ENCODE measurements at regions not wholly inside any gene's neighbourhood (a gene's known extent, or its start where the extent isn't known, plus 50 kb on each side); places are given as distances from the start of the nearest gene placed in this dataset.
A peak's percentile ranks its signal among the peaks of the same experiment; 100 is the strongest.

DNA sequence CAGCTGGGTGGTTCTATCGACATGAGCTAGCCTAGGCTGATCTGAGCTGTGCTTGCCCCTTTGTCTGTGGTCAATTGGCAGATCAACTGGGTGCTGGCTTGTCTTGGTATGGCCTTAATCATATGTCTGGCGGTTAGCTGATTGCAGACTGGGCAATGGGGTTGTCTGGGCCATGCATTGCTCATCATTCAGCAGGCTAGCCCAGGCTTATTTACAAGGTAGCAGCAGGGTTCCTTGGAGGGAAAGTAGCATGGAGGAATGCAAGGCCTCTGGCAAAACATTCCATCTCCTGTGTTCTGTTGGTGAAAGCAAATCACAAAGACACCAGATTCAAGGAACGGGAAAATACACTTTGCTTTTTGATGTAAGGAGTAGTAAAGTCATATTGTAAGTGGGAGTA, 84.0 kb upstream of the IVNS1ABP start:
- no peak for DNase-seq
- no peaks in the 10 kb centered on the region for H3K4me1 ChIP-seq
- no peak overlapping the region for H3K4me3 ChIP-seq
- TF ChIP-seq CTCF (IDR thresholded peaks at IDR 0.05; ENCODE audit: borderline replicate concordance), result no peak
- H3K27ac ChIP-seq (replicated peaks), result no peak overlapping the region
- H3K9me3 ChIP-seq (replicated peaks), result no peaks in the 10 kb centered on the region
- intact Hi-C loops (cut with micrococcal nuclease), result no loop called here
- H3K27me3 ChIP-seq (ENCODE audit: low read depth), result no peaks in the 10 kb centered on the region
- no peaks in the 10 kb centered on the region for H3K36me3 ChIP-seq

DNA sequence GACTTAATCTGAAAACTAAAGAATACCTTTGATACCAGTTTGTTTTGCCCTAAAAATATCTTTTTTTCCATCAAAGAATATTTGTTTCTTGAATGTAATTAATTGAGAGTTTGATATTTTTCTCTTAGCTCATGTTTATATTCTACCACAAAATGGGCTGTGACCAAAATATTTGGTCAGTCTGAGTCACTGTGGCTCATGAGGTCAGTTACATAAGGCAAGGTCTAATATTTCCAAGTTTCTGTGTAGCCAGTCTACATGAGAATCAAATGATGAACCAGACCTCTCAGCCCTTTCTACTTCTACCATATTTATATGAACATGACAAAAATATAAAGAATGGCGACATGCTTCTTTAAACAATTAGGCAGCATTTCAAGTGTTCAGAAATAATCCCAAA, 83.0 kb upstream of the IVNS1ABP start:
- no peaks in the 10 kb centered on the region for H3K36me3 ChIP-seq
- no peaks in the 10 kb centered on the region for H3K9me3 ChIP-seq (replicated peaks)
- intact Hi-C loops (cut with micrococcal nuclease), result no loop called here
- no peaks in the 10 kb centered on the region for H3K4me1 ChIP-seq
- no peak for DNase-seq
- no peak overlapping the region for H3K4me3 ChIP-seq
- H3K27me3 ChIP-seq (ENCODE audit: low read depth), result no peaks in the 10 kb centered on the region
- no peak for TF ChIP-seq CTCF (IDR thresholded peaks at IDR 0.05; ENCODE audit: borderline replicate concordance)
- H3K27ac ChIP-seq (replicated peaks), result peak overlapping the region; percentile 34

- no peak for TF ChIP-seq CTCF (IDR thresholded peaks at IDR 0.05; ENCODE audit: borderline replicate concordance)
- H3K9me3 ChIP-seq (replicated peaks), result no peaks in the 10 kb centered on the region
- intact Hi-C loops (cut with micrococcal nuclease), result no loop called here
Observed at GRCh38 chr1:185398599-185398998, 81.6 kb upstream of the IVNS1ABP start.

DNA sequence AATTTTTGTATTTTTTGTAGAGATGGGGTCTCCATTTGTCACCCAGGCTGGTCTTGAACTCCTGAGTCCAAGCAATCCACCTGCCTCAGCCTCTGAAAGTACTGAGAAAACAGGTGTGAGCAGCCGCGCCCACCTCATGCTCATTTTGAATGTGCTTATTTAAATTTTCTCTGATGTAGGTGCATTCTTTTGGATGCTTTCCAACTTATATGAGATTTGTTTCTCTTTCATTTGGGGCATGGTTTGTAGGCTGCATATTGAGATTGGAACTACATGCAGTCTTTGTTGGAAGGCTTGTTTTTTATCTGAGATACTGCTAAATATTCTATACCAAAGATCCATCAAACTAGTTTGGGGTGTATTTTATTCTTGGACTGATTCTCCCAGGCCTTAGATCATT, 81.0 kb upstream of the IVNS1ABP start:
- no peak for TF ChIP-seq CTCF (IDR thresholded peaks at IDR 0.05; ENCODE audit: borderline replicate concordance)
- intact Hi-C loops (cut with micrococcal nuclease), result no loop called here
- no peak for DNase-seq

More at GRCh38 chr1:185398599-185398998, 81.6 kb upstream of the IVNS1ABP start:
- H3K27ac ChIP-seq (replicated peaks), result no peak overlapping the region
- no peaks in the 10 kb centered on the region for H3K27me3 ChIP-seq (ENCODE audit: low read depth)
- no peak for DNase-seq
- H3K36me3 ChIP-seq, result no peaks in the 10 kb centered on the region
- H3K4me1 ChIP-seq, result no peaks in the 10 kb centered on the region
- no peak overlapping the region for H3K4me3 ChIP-seq

DNA sequence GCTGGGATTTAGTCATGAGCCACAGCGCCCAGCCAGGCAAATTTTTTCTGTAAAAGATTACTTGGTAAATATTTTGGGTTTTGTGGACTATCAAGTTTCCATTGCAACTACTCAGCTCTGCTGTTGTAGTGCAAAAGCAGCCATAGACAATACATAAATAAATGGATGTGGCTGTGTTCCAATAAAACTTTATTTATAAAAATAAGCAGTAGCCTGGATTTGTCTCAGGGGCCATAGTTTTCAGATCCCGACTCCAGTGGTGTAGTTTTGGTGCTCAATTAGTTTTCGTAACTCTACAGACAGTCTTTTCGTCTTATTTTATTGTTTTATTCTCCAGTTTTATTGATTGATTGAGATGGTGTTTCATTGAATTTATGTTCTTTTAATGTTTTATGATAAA, 80.1 kb upstream of the IVNS1ABP start:
- TF ChIP-seq CTCF (IDR thresholded peaks at IDR 0.05; ENCODE audit: borderline replicate concordance), result no peak
- H3K27me3 ChIP-seq (ENCODE audit: low read depth), result no peaks in the 10 kb centered on the region
- no peaks in the 10 kb centered on the region for H3K36me3 ChIP-seq
- H3K27ac ChIP-seq (replicated peaks), result no peak overlapping the region
- intact Hi-C loops (cut with micrococcal nuclease), result no loop called here
- H3K9me3 ChIP-seq (replicated peaks), result no peaks in the 10 kb centered on the region
- H3K4me1 ChIP-seq, result no peaks in the 10 kb centered on the region
- no peak overlapping the region for H3K4me3 ChIP-seq
- DNase-seq, result no peak

More for the DNA sequence above, 81.0 kb upstream of the IVNS1ABP start:
- Histone ChIP-seq H3K36me3 (no peaks in the 10 kb centered on the region), H3K4me1 (no peaks in the 10 kb centered on the region), H3K4me3 (no peak overlapping the region), H3K27me3 (ENCODE audit: low read depth) (no peaks in the 10 kb centered on the region), H3K27ac (replicated peaks) (no peak overlapping the region), H3K9me3 (replicated peaks) (no peaks in the 10 kb centered on the region)

GRCh38 chr1:185396126-185396525, 79.1 kb upstream of the IVNS1ABP start:
- no peaks in the 10 kb centered on the region for H3K4me1 ChIP-seq
- no peak for TF ChIP-seq CTCF (IDR thresholded peaks at IDR 0.05; ENCODE audit: borderline replicate concordance)
- no peaks in the 10 kb centered on the region for H3K36me3 ChIP-seq
- no peaks in the 10 kb centered on the region for H3K27me3 ChIP-seq (ENCODE audit: low read depth)
- no peak overlapping the region for H3K4me3 ChIP-seq
- intact Hi-C loops (cut with micrococcal nuclease), result no loop called here
- H3K9me3 ChIP-seq (replicated peaks), result no peaks in the 10 kb centered on the region
- DNase-seq, result no peak
- no peak overlapping the region for H3K27ac ChIP-seq (replicated peaks)
